ENCODE measurements at regions not wholly inside any gene's neighbourhood (a gene's known extent, or its start where the extent isn't known, plus 50 kb on each side); places are given as distances from the start of the nearest gene placed in this dataset.

DNA sequence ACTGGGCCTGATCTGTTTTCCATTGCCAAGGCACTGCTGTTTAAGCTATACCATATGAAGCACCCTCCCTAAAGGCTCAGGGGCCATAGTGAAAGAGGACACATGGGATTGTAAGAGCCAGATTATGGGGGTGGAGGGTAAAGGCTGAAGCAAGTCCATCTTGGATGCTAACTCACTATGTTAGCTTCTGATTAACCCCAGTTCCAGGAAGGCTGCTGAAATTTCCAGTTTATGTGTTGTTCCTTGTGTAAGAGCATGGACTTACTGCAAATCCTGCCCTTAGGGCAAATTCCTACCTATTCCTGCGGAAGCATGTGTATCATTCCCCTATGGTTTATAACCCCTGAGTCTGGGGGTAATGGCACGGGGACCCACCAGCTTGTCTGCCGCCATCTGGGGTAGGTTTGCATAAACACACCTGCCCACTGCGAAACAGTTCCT is 91.8 kb upstream of the SERBP1 start:
- Mint-ChIP-seq H3K4me3 (no peak overlapping the region), H3K9me3 (peaks cover 7 to 10% of the 10 kb centered on the region in 2 experiments), H3K4me1 (no peaks in the 10 kb centered on the region; a peak in 1 of 4 replicates), H3K27me3 (ENCODE audit: low read depth) (peaks cover 100% of the 10 kb centered on the region), H3K36me3 (ENCODE audit: insufficient read depth in 1 of 3, low read depth in 3 of 3) (peaks cover 0 to 5% (median 0%) of the 10 kb centered on the region in 3 experiments; a peak in 4 of 7 replicates), H3K27ac (no peak overlapping the region)
- no peak for DNase-seq
- Histone ChIP-seq H3K23ac (ENCODE audit: insufficient read length, low read depth, low read length) (no peak overlapping the region), H4K91ac (ENCODE audit: insufficient read length, low read depth, low read length) (no peak overlapping the region), H3K56ac (ENCODE audit: insufficient read length, low read depth, low read length) (no peak overlapping the region), H3K4me1 (ENCODE audit: insufficient read depth, low read length) (no peaks in the 10 kb centered on the region), H3K14ac (ENCODE audit: insufficient read depth, low read length) (no peak overlapping the region), H4K20me1 (ENCODE audit: control insufficient read depth, insufficient read depth, insufficient read length) (no peaks in the 10 kb centered on the region), H3K27ac (ENCODE audit: insufficient read length, low read depth, low read length) (no peak overlapping the region), H3K79me1 (ENCODE audit: insufficient read depth, low read depth, low read length, poor library complexity, severe bottlenecking) (no peaks in the 10 kb centered on the region), H2BK12ac (ENCODE audit: insufficient read length, low read depth, low read length) (no peak overlapping the region), H4K5ac (ENCODE audit: insufficient read length, low read depth, low read length) (no peak overlapping the region), H4K8ac (replicated peaks; ENCODE audit: insufficient read length, low read depth, low read length) (no peak overlapping the region), H2BK120ac (ENCODE audit: low read depth, low read length, poor library complexity, severe bottlenecking) (no peak overlapping the region), H2BK20ac (ENCODE audit: low read depth, low read length, poor library complexity, severe bottlenecking) (no peak overlapping the region), H3K27me3 (ENCODE audit: insufficient read depth, low read length) (peaks cover 49% of the 10 kb centered on the region), H3K79me2 (ENCODE audit: insufficient read depth, low read length) (no peaks in the 10 kb centered on the region), H3K4ac (ENCODE audit: low read depth, low read length) (no peak overlapping the region), H2BK5ac (ENCODE audit: insufficient read length, low read length) (no peak overlapping the region), H2AK5ac (ENCODE audit: insufficient read length, low read length) (no peak overlapping the region), H3K9me3 (ENCODE audit: control insufficient read depth, low read depth, low read length) (no peaks in the 10 kb centered on the region), H2AFZ (ENCODE audit: low read length) (no peak overlapping the region), H3K18ac (ENCODE audit: insufficient read length, low read depth, low read length) (no peak overlapping the region), H3K4me2 (ENCODE audit: insufficient read depth, insufficient read length, low read length) (no peak overlapping the region), H3K23me2 (ENCODE audit: insufficient read length, low read depth, low read length, poor library complexity, severe bottlenecking) (no peaks in the 10 kb centered on the region), H2BK15ac (ENCODE audit: low read depth, low read length) (no peak overlapping the region), H3K9ac (ENCODE audit: extremely low read depth, insufficient read length, low read length) (no peak overlapping the region), H3T11ph (ENCODE audit: low read length) (no peak overlapping the region)
- no CpG with 5 or more reads among the region's 4 CpGs for WGBS (ENCODE audit: extremely low coverage, insufficient read length, low lambda C conversion rate)
- TF ChIP-seq, protein P1, sequence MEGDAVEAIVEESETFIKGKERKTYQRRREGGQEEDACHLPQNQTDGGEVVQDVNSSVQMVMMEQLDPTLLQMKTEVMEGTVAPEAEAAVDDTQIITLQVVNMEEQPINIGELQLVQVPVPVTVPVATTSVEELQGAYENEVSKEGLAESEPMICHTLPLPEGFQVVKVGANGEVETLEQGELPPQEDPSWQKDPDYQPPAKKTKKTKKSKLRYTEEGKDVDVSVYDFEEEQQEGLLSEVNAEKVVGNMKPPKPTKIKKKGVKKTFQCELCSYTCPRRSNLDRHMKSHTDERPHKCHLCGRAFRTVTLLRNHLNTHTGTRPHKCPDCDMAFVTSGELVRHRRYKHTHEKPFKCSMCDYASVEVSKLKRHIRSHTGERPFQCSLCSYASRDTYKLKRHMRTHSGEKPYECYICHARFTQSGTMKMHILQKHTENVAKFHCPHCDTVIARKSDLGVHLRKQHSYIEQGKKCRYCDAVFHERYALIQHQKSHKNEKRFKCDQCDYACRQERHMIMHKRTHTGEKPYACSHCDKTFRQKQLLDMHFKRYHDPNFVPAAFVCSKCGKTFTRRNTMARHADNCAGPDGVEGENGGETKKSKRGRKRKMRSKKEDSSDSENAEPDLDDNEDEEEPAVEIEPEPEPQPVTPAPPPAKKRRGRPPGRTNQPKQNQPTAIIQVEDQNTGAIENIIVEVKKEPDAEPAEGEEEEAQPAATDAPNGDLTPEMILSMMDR (conservative IDR thresholded peaks at IDR 0.05): no peak

Measured in H9 (cell line).